ENCODE measurements at regions not wholly inside any gene's neighbourhood (a gene's known extent, or its start where the extent isn't known, plus 50 kb on each side); places are given as distances from the start of the nearest gene placed in this dataset.

DNA sequence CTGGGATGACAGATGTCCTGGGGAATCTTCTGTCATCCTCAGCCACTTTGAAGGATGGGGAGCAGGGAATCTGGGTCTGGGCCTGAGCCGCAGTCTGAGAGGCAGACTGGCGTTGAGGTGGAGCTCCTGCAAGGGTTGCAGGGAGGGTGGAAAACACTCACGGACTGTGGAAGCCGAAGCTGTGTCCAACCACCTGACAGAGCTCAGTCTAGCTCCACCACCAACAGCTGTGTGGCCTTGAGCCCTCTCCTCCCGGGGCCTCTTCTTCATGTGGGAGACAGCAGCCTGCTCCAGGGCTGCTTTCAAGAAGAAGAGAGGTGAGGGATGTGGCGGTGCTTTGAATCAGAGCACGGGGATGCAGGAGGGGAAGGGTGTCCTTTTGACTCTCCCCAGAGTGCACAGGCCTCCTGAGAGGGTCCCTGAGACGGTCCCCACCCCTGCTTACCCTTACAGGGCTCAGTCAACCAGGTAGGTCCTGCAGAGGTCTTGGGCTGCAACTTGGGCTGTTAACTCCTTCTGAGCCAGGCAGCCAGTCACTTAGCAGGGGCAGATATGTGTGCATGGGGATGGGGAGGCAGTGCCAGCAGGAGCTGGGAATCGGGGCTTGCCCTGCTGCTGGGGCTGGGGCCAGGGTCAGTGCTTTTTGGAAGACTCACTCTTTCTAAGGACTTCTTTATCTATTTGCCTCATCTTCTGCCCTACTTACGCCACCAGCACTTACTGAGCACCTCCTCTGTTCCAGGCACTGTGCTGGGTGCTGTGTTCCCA lies 216.3 kb downstream of the PTPRU start:
- H3K4me3 ChIP-seq (ENCODE audit: low read depth, low read length): no peak overlapping the region
- no peak for DNase-seq (ENCODE audit: low read depth)
- TF ChIP-seq, protein P1, sequence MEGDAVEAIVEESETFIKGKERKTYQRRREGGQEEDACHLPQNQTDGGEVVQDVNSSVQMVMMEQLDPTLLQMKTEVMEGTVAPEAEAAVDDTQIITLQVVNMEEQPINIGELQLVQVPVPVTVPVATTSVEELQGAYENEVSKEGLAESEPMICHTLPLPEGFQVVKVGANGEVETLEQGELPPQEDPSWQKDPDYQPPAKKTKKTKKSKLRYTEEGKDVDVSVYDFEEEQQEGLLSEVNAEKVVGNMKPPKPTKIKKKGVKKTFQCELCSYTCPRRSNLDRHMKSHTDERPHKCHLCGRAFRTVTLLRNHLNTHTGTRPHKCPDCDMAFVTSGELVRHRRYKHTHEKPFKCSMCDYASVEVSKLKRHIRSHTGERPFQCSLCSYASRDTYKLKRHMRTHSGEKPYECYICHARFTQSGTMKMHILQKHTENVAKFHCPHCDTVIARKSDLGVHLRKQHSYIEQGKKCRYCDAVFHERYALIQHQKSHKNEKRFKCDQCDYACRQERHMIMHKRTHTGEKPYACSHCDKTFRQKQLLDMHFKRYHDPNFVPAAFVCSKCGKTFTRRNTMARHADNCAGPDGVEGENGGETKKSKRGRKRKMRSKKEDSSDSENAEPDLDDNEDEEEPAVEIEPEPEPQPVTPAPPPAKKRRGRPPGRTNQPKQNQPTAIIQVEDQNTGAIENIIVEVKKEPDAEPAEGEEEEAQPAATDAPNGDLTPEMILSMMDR (IDR thresholded peaks at IDR 0.05; ENCODE audit: low read depth, low read length): no peak
- TF ChIP-seq MYC (IDR thresholded peaks at IDR 0.05; ENCODE audit: low read depth, low read length) (no peak), POLR2A (IDR thresholded peaks at IDR 0.05; ENCODE audit: extremely low read depth, insufficient read length) (no peak)
- TF ChIP-seq, protein P2, sequence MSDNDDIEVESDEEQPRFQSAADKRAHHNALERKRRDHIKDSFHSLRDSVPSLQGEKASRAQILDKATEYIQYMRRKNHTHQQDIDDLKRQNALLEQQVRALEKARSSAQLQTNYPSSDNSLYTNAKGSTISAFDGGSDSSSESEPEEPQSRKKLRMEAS (IDR thresholded peaks at IDR 0.05; ENCODE audit: low read depth, low read length): no peak

DNA sequence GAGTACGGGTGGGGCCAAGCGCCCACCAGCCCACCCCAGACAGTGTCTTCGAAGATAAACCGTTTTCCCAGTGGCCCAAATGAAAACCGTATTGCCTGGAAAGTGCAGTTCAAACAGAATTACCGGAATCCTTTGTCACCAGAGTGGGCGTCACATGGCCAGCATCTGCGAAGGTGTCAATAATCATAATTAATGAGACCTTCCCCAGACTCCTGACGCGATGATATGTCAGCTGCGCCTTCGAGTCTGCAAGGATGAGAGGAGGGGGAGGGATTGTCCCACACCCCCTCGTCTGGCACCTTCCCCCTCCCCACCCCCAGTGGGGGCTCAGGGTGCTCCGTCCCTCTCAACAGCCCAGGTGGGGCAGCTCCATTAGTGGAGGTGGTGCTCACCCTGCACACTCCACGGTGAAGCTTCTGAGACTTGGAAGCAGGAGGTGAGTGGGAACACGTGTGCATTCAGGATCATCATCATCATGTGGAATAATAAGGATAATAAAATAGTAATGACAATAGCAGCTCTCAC lies 215.1 kb downstream of the PTPRU start:
- TF ChIP-seq POLR2A (IDR thresholded peaks at IDR 0.05; ENCODE audit: extremely low read depth, insufficient read length) (no peak), MYC (IDR thresholded peaks at IDR 0.05; ENCODE audit: low read depth, low read length) (no peak)
- TF ChIP-seq, protein P2 (IDR thresholded peaks at IDR 0.05; ENCODE audit: low read depth, low read length): no peak
- TF ChIP-seq, protein P1 (IDR thresholded peaks at IDR 0.05; ENCODE audit: low read depth, low read length): no peak
- no peak overlapping the region for H3K4me3 ChIP-seq (ENCODE audit: low read depth, low read length)
- no peak for DNase-seq (ENCODE audit: low read depth)

DNA sequence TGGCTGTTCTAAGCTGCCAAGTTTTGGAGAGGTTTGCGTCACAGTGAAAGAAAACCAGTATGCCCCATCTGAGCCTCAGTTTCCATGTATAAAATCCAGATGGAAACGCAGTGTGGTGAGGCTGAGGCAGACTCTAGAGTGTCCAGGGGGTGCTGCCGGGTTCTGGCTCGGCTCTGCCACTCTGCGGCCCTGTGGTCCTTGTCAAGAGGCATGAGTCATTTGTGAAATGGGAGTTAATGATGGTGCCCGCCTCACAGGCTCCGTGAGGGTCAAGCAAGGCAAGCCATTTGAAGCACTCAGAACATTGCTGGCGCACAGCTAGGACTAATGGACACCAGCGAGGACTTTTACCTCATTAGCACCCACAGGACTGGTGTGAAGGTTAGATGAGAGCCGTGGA lies 214.3 kb downstream of the PTPRU start:
- no peak for TF ChIP-seq MYC (IDR thresholded peaks at IDR 0.05; ENCODE audit: low read depth, low read length)
- TF ChIP-seq, protein P1 (IDR thresholded peaks at IDR 0.05; ENCODE audit: low read depth, low read length): no peak
- no peak for TF ChIP-seq POLR2A (IDR thresholded peaks at IDR 0.05; ENCODE audit: extremely low read depth, insufficient read length)
- TF ChIP-seq, protein P2 (IDR thresholded peaks at IDR 0.05; ENCODE audit: low read depth, low read length): no peak
- DNase-seq (ENCODE audit: low read depth): no peak
- no peak overlapping the region for H3K4me3 ChIP-seq (ENCODE audit: low read depth, low read length)

DNA sequence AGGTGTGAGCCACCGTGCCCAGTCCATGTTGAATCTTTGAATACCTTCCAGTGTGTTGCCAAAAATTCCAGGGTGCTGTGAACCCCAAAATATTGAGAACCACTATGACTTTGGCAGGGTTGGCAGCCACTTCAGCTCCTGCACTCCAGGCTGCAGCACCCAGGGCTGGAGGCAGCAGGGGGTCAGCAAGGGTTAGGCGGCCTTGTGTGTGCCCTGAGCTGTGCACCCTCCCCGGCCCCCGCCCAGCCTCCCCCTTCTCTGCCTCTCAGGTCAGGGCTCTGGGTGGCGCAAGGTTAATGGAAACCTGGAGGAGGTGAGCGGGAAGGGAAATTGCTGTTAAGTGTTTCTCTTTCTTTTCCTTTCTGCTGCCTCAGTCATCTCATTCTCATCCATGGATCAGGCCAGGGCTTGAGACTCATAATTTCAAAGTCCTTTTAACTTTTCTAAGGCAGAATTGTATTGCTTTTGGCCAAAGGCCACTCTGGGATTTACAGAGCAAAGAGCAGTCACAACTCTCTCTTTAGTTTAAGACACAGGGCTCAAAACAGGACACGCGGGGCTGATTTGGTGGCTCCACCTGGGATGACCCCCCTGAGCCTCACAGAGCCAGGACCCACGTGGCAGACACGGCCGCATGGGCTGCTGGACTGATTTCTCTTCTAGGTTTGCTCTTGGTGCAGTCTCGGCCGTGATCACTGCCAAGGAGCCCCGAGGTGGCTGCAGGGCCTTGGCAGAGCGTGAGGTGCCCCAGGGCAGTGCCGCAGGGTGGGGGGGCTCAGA lies 212.3 kb downstream of the PTPRU start:
- no peak for DNase-seq (ENCODE audit: low read depth)
- TF ChIP-seq MYC (IDR thresholded peaks at IDR 0.05; ENCODE audit: low read depth, low read length) (no peak), POLR2A (IDR thresholded peaks at IDR 0.05; ENCODE audit: extremely low read depth, insufficient read length) (no peak)
- TF ChIP-seq, protein P2 (IDR thresholded peaks at IDR 0.05; ENCODE audit: low read depth, low read length): no peak
- TF ChIP-seq, protein P1 (IDR thresholded peaks at IDR 0.05; ENCODE audit: low read depth, low read length): no peak
- H3K4me3 ChIP-seq (ENCODE audit: low read depth, low read length): no peak overlapping the region

DNA sequence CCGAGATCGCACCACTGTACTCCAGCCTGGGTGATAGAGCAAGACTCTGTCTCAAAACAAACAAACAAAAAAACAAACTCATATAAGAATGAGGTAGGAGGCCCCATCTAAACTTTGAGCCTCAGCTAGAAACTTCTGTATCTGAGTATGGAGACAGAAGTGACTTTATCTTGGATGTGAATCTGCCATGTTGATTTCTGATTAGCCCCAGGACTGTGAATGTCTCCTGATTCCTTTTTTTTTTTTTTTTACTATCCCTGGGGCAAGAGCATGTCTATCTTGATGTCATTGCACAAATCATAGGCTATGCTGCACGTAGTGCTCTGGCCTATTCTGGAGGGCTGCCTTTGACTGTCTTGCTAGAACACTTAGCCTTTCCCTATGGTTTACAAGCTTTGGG lies 211.0 kb downstream of the PTPRU start:
- no peak overlapping the region for H3K4me3 ChIP-seq (ENCODE audit: low read depth, low read length)
- DNase-seq (ENCODE audit: low read depth): no peak
- TF ChIP-seq, protein P1 (IDR thresholded peaks at IDR 0.05; ENCODE audit: low read depth, low read length): no peak
- TF ChIP-seq MYC (IDR thresholded peaks at IDR 0.05; ENCODE audit: low read depth, low read length) (no peak), POLR2A (IDR thresholded peaks at IDR 0.05; ENCODE audit: extremely low read depth, insufficient read length) (no peak)
- TF ChIP-seq, protein P2 (IDR thresholded peaks at IDR 0.05; ENCODE audit: low read depth, low read length): no peak

Measured in NB4 (cell line).